OCI-LY7 (cell line): ENCODE measurements at regions not wholly inside any gene's neighbourhood (a gene's known extent, or its start where the extent isn't known, plus 50 kb on each side); places are given as distances from the start of the nearest gene placed in this dataset.

ENCODE experiments used
- BruUV-seq: library from RNA; stranded (reverse); fragments of 400-500 nt; replicated peaks from 2 replicates; lab custom pipeline; 2021; lab: Mats Ljungman, UMichigan
- CTCF ChIA-PET: fragments of 300-600 bp; sonication (Branson Sonifier 250); formaldehyde crosslinking; loops from one replicate; lab custom pipeline; 2022; ENCODE audit warnings: antibody characterized with exemption; ENCODE audit not compliant: unreplicated experiment; lab: Charles Lee
- POLR2A ChIA-PET: fragments of 300-600 bp; sonication (Branson Sonifier 250); formaldehyde crosslinking; loops from one replicate; lab custom pipeline; 2022; ENCODE audit warnings: antibody characterized with exemption; lab: Charles Lee
- DNase-seq: peaks from one replicate; pipeline ENCODE4 v3.0.0-alpha.2; 2015; ENCODE audit warnings: low spot score
- H2AFZ ChIP-seq: fragments of 200-600 bp; sonication (generic), shearing (Covaris generic); 2 replicates; pipeline ENCODE4 v1.6.1; 2014; ENCODE audit warnings: mild to moderate bottlenecking, antibody characterized with exemption, low read length, moderate library complexity
- H3K27ac ChIP-seq: fragments of 200-600 bp; sonication (generic); 2 replicates; pipeline ENCODE4 v1.5.1; 2014; ENCODE audit warnings: mixed run types, low read depth, mild to moderate bottlenecking, moderate library complexity, low read length, inconsistent platforms; ENCODE audit not compliant: poor library complexity, severe bottlenecking
- H3K36me3 ChIP-seq: fragments of 200-600 bp; sonication (generic); 2 replicates; pipeline ENCODE4 v1.6.1; 2014; ENCODE audit warnings: mild to moderate bottlenecking, antibody characterized with exemption, low read length, moderate library complexity, mixed read lengths; ENCODE audit not compliant: insufficient read depth
- H3K4me1 ChIP-seq: fragments of 200-600 bp; sonication (generic); 2 replicates; pipeline ENCODE4 v1.5.1; 2014; ENCODE audit warnings: mild to moderate bottlenecking, low read length; ENCODE audit not compliant: insufficient read depth, poor library complexity, severe bottlenecking
- H3K4me2 ChIP-seq: fragments of 200-600 bp; sonication (generic); 2 replicates; pipeline ENCODE4 v1.6.1; 2014; ENCODE audit warnings: mild to moderate bottlenecking, low read length
- H3K4me3 ChIP-seq: fragments of 200-600 bp; sonication (generic); 2 replicates; pipeline ENCODE4 v1.5.1; 2014; ENCODE audit warnings: mild to moderate bottlenecking, low read depth, low read length; ENCODE audit not compliant: poor library complexity, severe bottlenecking
- H3K79me2 ChIP-seq: fragments of 200-600 bp; sonication (generic); 2 replicates; pipeline ENCODE4 v1.6.1; 2016; ENCODE audit warnings: low read depth, mild to moderate bottlenecking, low read length, moderate library complexity, mixed read lengths; ENCODE audit not compliant: insufficient read depth
- H3K9me2 ChIP-seq: fragments of 200-600 bp; sonication (generic); 2 replicates; pipeline ENCODE4 v1.6.1; 2016; ENCODE audit warnings: mild to moderate bottlenecking, low read length, mixed read lengths; ENCODE audit not compliant: insufficient read depth
- H3K9me3 ChIP-seq: fragments of 200-600 bp; sonication (generic); 2 replicates; pipeline ENCODE4 v1.6.1; 2014; ENCODE audit warnings: mild to moderate bottlenecking, mixed run types, low read length, mixed read lengths
- H4K20me1 ChIP-seq: fragments of 200-600 bp; sonication (generic); 2 replicates; pipeline ENCODE4 v1.6.1; 2014; ENCODE audit warnings: mild to moderate bottlenecking, antibody characterized with exemption, low read length, moderate library complexity, mixed read lengths; ENCODE audit not compliant: insufficient read depth
- EZH2phosphoT487 ChIP-seq: fragments of 200-600 bp; sonication (generic); IDR thresholded peaks from 2 replicates; pipeline ENCODE4 v1.6.1; 2018; ENCODE audit warnings: low read depth, borderline replicate concordance, mild to moderate bottlenecking, mixed run types, antibody characterized with exemption, low read length, moderate library complexity, mixed read lengths
- intact Hi-C: fragments of 100-400 bp; cut with micrococcal nuclease; formaldehyde crosslinking; loops from one replicate; pipeline ENCODE4 v1.10.0; 2022; ENCODE audit not compliant: unreplicated experiment
- TF ChIP-seq, protein P1 (sequence below): fragments of 200-600 bp; sonication (generic); conservative IDR thresholded peaks from 2 replicates; pipeline ENCODE4 v1.5.1; 2014; ENCODE audit warnings: mild to moderate bottlenecking, antibody characterized with exemption, low read length, moderate library complexity, mixed read lengths

DNA sequence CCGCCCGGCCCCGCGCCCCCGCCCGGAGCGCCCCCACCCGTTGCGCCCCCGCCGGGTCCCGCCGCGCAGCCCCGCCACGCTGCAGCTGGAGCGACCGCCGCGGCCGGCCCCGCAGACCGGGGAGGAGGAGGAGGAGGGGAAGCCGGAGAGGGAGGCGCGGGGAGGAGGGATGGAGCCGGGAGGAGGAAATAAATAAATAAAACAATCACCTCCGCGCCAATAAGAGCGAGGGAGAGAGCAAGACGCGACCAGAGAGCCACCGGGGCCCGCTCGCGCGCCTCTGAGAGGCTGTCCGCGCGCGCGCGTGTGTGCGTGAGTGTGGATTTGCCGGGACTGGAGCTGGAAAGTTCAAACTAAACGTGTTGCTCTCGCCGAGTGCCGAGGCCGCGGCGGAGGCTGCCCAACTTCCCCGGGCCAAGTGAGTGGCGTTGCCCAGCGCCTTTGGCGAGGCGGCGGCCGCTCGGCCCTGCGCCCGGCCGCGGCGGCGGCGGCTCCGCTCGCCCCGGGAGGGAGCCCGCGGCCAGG, 2184.4 kb upstream of the TENM3 start:
- BruUV-seq: no TSS peak
- ChIA-PET CTCF (no interaction called here), POLR2A (no interaction called here)
- DNase-seq: no peak
- no peaks in the 10 kb centered on the region for H3K79me2 ChIP-seq
- intact Hi-C loops: no loop called here
- TF ChIP-seq, protein P1, sequence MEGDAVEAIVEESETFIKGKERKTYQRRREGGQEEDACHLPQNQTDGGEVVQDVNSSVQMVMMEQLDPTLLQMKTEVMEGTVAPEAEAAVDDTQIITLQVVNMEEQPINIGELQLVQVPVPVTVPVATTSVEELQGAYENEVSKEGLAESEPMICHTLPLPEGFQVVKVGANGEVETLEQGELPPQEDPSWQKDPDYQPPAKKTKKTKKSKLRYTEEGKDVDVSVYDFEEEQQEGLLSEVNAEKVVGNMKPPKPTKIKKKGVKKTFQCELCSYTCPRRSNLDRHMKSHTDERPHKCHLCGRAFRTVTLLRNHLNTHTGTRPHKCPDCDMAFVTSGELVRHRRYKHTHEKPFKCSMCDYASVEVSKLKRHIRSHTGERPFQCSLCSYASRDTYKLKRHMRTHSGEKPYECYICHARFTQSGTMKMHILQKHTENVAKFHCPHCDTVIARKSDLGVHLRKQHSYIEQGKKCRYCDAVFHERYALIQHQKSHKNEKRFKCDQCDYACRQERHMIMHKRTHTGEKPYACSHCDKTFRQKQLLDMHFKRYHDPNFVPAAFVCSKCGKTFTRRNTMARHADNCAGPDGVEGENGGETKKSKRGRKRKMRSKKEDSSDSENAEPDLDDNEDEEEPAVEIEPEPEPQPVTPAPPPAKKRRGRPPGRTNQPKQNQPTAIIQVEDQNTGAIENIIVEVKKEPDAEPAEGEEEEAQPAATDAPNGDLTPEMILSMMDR: no peak
- TF ChIP-seq EZH2phosphoT487: no peak
- H2AFZ ChIP-seq: no peak overlapping the region
- no peaks in the 10 kb centered on the region for H3K9me2 ChIP-seq
- no peaks in the 10 kb centered on the region for H3K4me1 ChIP-seq
- H4K20me1 ChIP-seq: no peaks in the 10 kb centered on the region
- no peak overlapping the region for H3K4me3 ChIP-seq
- H3K36me3 ChIP-seq: no peaks in the 10 kb centered on the region
- H3K4me2 ChIP-seq: no peak overlapping the region
- H3K27ac ChIP-seq: no peak overlapping the region
- H3K9me3 ChIP-seq: no peaks in the 10 kb centered on the region

GRCh38 chr4:180059216-180059881, 2183.9 kb upstream of the TENM3 start:
- POLR2A ChIA-PET: no interaction called here
- Histone ChIP-seq H2AFZ (no peak overlapping the region), H3K4me3 (no peak overlapping the region), H4K20me1 (no peaks in the 10 kb centered on the region), H3K36me3 (no peaks in the 10 kb centered on the region), H3K79me2 (no peaks in the 10 kb centered on the region), H3K27ac (no peak overlapping the region), H3K9me2 (no peaks in the 10 kb centered on the region), H3K4me2 (no peak overlapping the region), H3K4me1 (no peaks in the 10 kb centered on the region), H3K9me3 (no peaks in the 10 kb centered on the region)
- TF ChIP-seq, protein P1: no peak
- no peak for TF ChIP-seq EZH2phosphoT487
- no TSS peak for BruUV-seq
- intact Hi-C loops: no loop called here
- DNase-seq: no peak
- CTCF ChIA-PET: no interaction called here

DNA sequence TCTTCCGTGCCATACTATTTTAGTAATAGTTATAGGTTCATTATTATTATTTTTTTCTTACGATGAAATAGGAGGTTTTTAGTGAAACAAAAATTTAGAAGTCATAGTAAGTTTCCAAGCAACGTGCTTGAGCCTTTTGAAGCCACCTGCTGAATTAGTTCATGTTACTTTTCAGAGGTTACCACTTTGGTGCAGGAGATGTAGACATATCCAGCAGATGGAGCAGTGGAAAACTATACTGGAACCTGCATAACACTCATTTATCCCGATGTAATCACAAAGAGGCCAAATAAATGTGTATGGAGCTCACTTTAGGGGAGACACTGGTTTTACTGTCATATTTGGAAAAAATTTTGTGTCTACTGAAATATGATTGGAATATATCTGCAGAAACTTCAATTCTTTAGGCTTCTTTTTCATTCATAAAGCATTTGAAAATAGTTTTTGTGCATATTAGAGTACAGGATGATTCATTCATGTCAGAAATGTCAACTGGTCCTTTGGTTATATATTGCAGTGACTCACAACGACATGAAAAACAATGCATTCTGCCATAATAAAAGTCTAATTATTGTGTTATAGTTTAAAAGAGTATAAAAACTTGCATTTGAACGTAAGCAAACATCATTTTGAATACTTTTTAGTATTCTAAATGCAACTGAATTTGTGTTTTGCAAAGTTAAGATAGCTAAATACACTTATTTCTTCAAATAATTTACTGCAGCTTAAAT, 2182.9 kb upstream of the TENM3 start:
- TF ChIP-seq EZH2phosphoT487: no peak
- TF ChIP-seq, protein P1: no peak
- ChIA-PET POLR2A (no interaction called here), CTCF (no interaction called here)
- Histone ChIP-seq H2AFZ (no peak overlapping the region), H3K27ac (no peak overlapping the region), H3K9me3 (no peaks in the 10 kb centered on the region), H4K20me1 (no peaks in the 10 kb centered on the region), H3K9me2 (no peaks in the 10 kb centered on the region), H3K79me2 (no peaks in the 10 kb centered on the region), H3K4me3 (no peak overlapping the region), H3K4me2 (no peak overlapping the region), H3K36me3 (no peaks in the 10 kb centered on the region), H3K4me1 (no peaks in the 10 kb centered on the region)
- no peak for DNase-seq
- intact Hi-C loops: no loop called here
- BruUV-seq: no TSS peak
